CD4-positive, alpha-beta T cell treated with Interleukin-15 for 1 hour (primary cell): ENCODE measurements at regions not wholly inside any gene's neighbourhood (a gene's known extent, or its start where the extent isn't known, plus 50 kb on each side); places are given as distances from the start of the nearest gene placed in this dataset.

Experiments
- DNase-seq: peaks from one replicate; pipeline ENCODE4 v3.0.0-alpha.2; 2020

DNA sequence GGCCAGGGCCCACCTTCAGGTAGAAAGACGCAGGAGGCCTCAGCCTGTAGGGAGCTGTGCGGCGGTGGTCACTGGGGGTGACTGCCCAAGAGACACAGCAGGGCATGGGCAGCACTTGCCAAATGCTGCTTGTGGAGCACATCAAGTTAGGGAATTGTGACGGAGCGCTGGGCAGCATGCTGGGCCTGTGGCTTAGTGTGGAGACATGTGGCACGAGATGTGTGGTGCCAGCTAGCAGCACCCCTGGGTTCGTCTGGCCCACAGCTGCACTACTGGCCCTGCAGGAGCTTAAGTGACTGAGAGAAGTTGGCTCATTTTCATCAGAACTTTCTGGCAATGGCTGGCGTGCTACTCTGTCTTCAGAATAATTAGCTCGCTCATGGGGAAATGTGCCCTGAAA, 213.1 kb upstream of the SYNDIG1 start:
- no peak for DNase-seq

- no peak for DNase-seq
These were observed 214.9 kb upstream of the SYNDIG1 start for GRCh38 chr20:24254480-24254879.

GRCh38 chr20:24253321-24253720, 216.1 kb upstream of the SYNDIG1 start:
- no peak for DNase-seq

DNA sequence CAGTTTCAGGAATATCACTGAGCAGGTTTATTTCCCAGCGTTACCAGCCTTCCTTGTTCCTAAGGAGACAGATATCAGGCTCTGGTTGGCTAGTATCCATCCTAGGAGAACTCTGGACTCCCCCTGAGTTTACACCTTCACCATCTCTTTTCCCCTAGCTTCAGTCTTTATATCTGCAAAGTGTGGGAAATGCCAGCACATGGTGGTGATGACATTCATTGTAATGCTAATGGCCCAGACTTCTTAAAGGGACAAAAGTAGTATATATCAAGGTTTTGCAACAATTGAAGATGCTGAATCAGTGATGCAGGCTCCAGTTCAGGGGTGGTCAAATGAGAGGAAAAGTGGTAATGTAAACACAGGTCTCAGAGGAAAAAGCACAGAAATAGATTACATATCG, 224.3 kb upstream of the SYNDIG1 start:
- no peak for DNase-seq

- no peak for DNase-seq
These were observed 226.7 kb upstream of the SYNDIG1 start for GRCh38 chr20:24242763-24243162.

DNA sequence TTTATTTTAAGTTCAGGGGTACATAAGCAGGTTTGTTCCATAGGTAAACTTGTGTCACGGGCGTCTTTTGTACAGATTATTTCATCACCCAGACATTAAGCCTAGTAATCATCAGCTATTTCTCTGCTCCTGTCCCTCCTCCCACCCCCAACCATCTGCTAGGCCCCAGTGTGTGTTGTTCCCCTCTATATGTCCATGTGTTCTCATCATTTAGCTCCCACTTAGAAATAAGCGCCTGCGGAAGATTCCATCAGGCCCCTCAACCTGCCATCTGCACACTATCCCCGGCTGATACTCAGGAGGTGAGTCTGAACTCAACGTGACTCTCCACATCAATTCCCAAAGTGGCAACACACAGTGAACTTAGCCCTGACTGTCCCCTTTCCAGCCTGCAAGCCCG, 228.0 kb upstream of the SYNDIG1 start:
- no peak for DNase-seq

DNA sequence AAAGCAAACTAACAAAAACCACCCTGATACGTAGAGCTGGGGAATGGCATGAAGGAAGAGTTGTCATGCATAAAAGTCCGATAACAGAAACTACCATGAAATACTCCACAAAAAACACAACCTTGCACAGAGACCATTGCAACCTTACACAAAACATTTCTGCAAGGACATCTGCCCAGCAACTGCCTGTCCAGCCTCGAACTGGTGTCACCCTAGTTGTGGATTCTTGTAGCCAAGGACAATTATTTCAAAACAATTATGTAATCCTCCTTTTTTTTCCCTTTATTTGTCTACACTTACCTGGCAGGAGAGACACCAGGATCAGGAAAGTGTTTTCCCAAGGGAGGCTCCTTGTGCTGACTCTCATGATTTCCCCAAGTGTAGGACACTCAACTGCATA, 232.5 kb upstream of the SYNDIG1 start:
- DNase-seq, result no peak

DNA sequence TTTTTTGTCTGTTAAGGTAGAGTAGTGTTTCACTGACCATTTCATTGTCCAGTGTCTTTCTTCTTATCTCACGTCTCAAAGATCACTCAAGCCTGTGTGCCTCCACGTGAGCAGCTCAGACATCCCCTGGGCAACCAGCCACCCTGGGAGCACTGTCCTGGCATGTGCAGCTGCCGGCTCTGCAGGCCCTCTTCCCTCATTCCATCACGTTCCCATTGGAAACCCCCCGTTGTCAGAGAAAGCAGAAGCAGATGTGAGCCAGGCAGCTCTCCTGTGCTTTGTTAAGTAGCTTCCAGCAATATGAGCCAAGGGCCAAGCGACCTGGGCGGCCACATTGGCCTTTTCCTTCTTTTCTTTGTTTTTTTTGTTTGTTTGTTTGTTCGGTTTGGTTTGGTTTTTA, 233.2 kb upstream of the SYNDIG1 start:
- DNase-seq, result no peak

GRCh38 chr20:24235296-24236175, 233.9 kb upstream of the SYNDIG1 start:
- DNase-seq, result no peak

DNA sequence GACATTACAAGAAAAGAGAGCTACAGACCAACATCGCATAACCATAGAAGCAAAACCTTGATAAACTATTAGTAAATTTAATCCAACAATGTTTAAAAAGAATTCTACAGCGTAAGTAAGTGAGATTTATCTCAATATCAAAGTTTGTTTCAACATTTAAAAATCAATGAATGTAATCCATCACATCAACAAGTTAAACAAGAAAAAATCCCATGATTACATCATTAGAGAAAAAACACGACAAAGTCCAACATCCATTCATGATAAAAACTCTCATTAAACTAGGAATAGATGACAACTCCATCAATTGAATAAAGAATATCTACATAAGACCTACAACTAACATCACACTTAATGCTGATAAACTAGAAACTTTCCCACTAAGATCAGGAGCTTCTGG, 239.0 kb upstream of the GGTLC1 start:
- no peak for DNase-seq

GRCh38 chr20:24212494-24212893, 223.9 kb upstream of the GGTLC1 start:
- DNase-seq, result no peak

DNA sequence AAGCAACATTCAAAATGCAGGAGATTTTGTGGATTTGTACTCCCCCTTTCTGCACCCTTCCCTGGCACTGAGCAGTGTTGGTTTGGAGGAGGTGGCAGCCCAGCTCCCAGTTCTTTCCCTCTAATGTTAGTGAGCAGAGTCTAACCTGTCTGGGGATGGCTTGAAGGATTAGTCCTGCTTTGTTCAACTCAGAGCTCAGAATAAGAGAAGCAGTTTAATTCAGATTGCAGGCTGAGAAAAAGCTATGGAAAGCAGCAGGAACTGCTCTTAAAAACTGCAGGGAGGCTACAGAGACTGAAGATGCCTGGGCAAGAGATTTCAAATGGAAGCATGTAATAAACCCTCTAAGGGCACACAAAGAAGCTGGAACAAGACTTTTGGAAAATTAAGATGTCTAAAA, 223.4 kb upstream of the GGTLC1 start:
- no peak for DNase-seq

GRCh38 chr20:24210356-24210755, 221.8 kb upstream of the GGTLC1 start:
- DNase-seq, result no peak

GRCh38 chr20:24208652-24209051, 220.1 kb upstream of the GGTLC1 start:
- DNase-seq, result no peak

DNA sequence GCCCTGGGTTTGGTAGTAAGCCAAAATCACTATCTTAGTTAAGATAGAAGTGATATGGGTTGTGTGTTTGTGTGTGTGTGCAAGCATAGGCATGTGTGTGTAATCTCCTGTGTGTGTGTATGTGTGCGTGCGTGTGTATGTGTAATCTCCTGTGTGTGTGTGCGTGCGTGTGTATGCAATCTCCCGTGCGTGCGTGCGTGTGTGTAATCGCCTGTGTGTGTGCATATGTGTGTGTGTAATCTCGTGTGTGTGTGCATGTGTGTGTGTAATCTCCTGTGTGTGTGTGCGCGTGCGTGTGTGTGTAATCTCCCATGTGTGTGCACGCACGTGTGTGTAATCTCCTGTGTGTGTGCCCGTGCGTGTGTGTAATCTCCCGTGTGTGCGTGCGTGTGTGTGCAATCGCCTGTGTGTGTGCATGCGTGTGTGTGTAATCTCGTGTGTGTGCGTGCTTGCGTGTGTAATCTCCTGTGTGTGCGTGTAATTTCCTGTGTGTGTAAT, 219.3 kb upstream of the GGTLC1 start:
- no peak for DNase-seq

- no peak for DNase-seq
These were observed 218.4 kb upstream of the GGTLC1 start for GRCh38 chr20:24206995-24207394.

DNA sequence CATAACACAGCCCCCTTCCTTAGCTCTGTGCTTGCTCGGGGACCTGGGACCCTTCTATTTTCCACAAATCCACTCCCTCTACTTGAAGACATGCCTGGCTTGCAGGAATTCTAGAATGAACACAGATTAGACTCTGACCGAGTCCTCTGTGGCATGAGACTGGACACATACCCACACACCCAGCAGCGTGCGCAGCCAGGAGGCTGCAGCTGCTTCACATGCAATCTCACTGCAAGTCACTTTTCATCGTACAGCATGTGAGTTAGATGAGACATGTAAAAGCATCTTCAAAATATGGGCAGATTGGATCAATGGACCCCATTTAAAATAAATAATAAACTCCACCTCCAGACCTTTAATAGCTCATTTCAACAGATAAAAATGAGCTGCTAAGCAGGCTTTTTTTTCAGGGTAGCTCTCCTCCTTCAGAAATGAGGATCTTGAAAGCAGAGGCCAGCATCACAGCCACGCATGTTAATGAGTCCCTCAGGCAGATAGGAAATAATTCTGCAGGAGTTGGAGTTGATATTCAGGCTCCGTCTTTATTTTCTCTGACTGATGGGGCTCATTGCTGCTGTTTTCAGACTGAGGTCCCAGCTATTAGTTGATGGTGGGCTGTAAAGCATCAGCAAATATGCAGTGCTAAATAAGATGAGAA, 215.1 kb upstream of the GGTLC1 start:
- DNase-seq, result no peak

DNA sequence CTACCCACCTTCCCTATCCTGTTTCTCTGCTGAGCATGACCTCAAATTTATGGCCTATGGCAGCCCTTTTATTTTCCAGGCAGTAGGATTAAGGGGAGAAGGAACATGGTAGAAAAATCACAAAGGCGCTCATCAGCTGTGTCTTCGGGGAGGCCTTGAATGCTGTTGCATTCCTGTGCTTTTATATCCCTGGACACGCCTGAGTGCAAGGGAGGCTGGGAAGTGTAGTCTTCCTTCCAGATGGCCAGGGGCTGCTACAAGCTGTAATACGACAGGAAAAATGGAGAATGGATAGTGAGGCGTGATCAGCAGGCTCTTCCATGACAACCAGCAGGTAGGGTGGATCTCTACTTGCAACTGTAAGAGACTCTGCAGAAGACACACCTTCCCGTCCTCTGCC, 210.9 kb upstream of the GGTLC1 start:
- DNase-seq, result no peak

DNA sequence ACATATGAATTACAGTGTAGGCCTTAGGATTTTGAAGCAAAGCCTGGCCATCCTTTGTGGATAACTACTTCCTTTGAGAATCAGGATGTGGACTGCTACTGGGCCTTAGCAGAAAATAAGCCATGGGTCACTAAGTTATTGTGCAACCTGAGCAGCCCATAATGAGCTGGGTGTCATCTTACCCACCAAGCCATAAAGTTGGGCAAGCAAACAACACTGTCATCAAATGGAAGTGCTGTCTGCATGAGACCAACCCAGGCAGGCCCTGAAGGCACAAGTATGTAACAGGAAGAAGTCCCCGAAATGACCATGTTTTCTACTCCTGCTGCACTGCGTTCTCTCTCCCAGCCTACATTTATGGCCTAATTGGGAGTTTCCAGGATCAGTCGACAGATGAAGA, 205.6 kb upstream of the GGTLC1 start:
- no peak for DNase-seq

DNA sequence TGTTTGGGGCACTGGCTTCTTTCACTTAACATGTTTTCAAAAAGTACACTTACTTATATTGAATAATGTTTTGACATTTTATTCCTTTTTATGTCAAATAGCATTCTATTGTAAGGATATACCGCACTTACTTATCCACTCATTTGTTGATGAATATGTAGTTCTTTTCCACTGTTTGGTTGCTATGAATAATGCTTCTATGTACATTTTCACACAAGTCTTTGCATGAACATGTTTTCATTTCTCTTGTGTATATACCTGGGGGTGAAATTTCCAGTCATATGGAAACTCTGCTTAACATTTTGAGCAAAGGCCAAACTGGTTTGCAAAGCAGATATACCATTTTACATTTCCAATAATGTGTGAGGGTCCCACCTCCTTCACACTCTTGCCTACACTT, 202.3 kb upstream of the GGTLC1 start:
- no peak for DNase-seq

- no peak for DNase-seq
These were observed 197.2 kb upstream of the GGTLC1 start for GRCh38 chr20:24185791-24186190.

GRCh38 chr20:24181151-24181550, 192.6 kb upstream of the GGTLC1 start:
- no peak for DNase-seq

- no peak for DNase-seq
These were observed 180.7 kb upstream of the GGTLC1 start for GRCh38 chr20:24169256-24169655.

DNA sequence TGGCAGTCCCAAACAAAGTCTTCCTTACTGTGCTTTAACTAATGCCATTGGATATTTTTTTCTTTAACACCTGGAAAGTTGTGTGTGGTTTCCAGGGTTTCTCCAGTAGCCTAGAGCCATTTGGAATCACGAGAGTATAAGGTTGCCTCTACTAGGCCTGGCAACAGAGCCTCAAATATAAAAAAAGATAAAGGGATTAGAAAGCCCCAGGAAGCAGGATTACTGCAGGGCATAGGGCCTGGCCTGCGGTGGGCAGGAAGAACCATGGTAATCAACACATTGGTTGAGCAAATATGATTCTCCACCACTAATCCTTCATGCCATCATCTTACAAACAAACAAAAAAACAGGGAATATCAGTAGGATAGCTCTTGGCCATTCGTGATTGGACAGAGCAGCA, 177.8 kb upstream of the GGTLC1 start:
- no peak for DNase-seq

DNA sequence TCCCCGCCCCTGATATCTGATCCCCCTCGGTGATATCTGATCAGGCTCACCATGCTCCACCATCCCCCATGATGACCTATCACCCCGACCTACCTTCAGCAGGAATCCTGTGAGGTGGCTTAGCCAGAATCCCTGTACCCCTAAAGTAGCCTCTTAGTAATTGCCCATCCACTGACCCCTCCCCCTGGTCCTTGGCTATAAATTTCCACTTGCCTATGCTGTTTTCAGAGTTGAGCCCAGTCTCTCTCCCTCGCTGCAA, 177.5 kb upstream of the GGTLC1 start:
- no peak for DNase-seq
